IMR-90 (cell line): ENCODE measurements at regions not wholly inside any gene's neighbourhood (a gene's known extent, or its start where the extent isn't known, plus 50 kb on each side); places are given as distances from the start of the nearest gene placed in this dataset.

ENCODE experiments used
- ATAC-seq: fragments of 200-7000 bp; cut with Tn5 transposase; 2 replicates; pipeline ENCODE4 v1.9.1; 2020; ENCODE audit warnings: low read depth, mild to moderate bottlenecking, moderate library complexity
- BruUV-seq: library from RNA; stranded (reverse); fragments of 400-500 nt; replicated peaks from 2 replicates; lab custom pipeline; 2021; lab: Mats Ljungman, UMichigan
- CTCF ChIA-PET: fragments of 300-600 bp; formaldehyde crosslinking; extraction: SDS; loops from one replicate; lab custom pipeline; 2021; ENCODE audit warnings: antibody characterized with exemption; lab: Yijun Ruan, JAX
- POLR2A ChIA-PET: fragments of 300-600 bp; sonication (Branson Sonifier 250); formaldehyde crosslinking; loops from one replicate; lab custom pipeline; 2022; ENCODE audit warnings: antibody characterized with exemption; ENCODE audit not compliant: unreplicated experiment; lab: Charles Lee
- DNase-seq: peaks from one replicate; pipeline ENCODE4 v3.0.0; 2013
- H2AFZ ChIP-seq: replicated peaks from 2 replicates; pipeline ENCODE3; 2013; ENCODE audit warnings: low read length, mild to moderate bottlenecking; ENCODE audit not compliant: poor library complexity
- H2AK5ac ChIP-seq: 2 replicates; pipeline ENCODE4 v1.6.1; 2013; ENCODE audit warnings: low read depth, low read length, inconsistent platforms
- H2AK9ac ChIP-seq: replicated peaks from 2 replicates; pipeline ENCODE3; 2013; ENCODE audit warnings: mild to moderate bottlenecking, low read depth, low read length, moderate library complexity; ENCODE audit not compliant: poor library complexity
- H2BK120ac ChIP-seq: 2 replicates; pipeline ENCODE4 v1.6.1; 2013; ENCODE audit warnings: low read depth, low read length, inconsistent platforms
- H2BK15ac ChIP-seq: 3 replicates; pipeline ENCODE4 v1.6.1; 2013; ENCODE audit warnings: low read depth, low read length, inconsistent platforms
- H2BK20ac ChIP-seq: 2 replicates; pipeline ENCODE4 v1.6.1; 2013; ENCODE audit warnings: low read depth, mild to moderate bottlenecking, inconsistent platforms, low read length, moderate library complexity
- H2BK5ac ChIP-seq: 2 replicates; pipeline ENCODE4 v1.6.1; 2013; ENCODE audit warnings: mild to moderate bottlenecking, low read depth, low read length, inconsistent platforms; ENCODE audit not compliant: poor library complexity, severe bottlenecking
- H3K14ac ChIP-seq: replicated peaks from 2 replicates; pipeline ENCODE4 v1.6.1; 2013; ENCODE audit warnings: low read depth, low read length, inconsistent platforms
- H3K18ac ChIP-seq: 2 replicates; pipeline ENCODE4 v1.6.1; 2013; ENCODE audit warnings: low read depth, low read length, control low read depth
- H3K23ac ChIP-seq: 2 replicates; pipeline ENCODE4 v1.6.1; 2013; ENCODE audit warnings: low read depth, low read length, inconsistent platforms
- H3K27ac ChIP-seq: 2 replicates; pipeline ENCODE4 v1.5.1; 2013; ENCODE audit warnings: mild to moderate bottlenecking, control low read depth, low read length; ENCODE audit not compliant: insufficient read depth
- H3K27me3 ChIP-seq: 2 replicates; pipeline ENCODE4 v1.6.1; 2013; ENCODE audit warnings: low read length; ENCODE audit not compliant: control insufficient read depth, insufficient read depth
- H3K36me3 ChIP-seq: 2 replicates; pipeline ENCODE4 v1.6.1; 2013; ENCODE audit warnings: low read length, mixed read lengths; ENCODE audit not compliant: control insufficient read depth, insufficient read depth
- H3K4ac ChIP-seq: 2 replicates; pipeline ENCODE4 v1.6.1; 2013; ENCODE audit warnings: low read depth, low read length, inconsistent platforms
- H3K4me1 ChIP-seq: 2 replicates; pipeline ENCODE4 v1.6.1; 2013; ENCODE audit warnings: low read length, mixed read lengths; ENCODE audit not compliant: control insufficient read depth, insufficient read depth
- H3K4me2 ChIP-seq: 2 replicates; pipeline ENCODE4 v1.6.1; 2013; ENCODE audit warnings: low read depth, mild to moderate bottlenecking, control low read depth, low read length, moderate library complexity
- H3K4me3 ChIP-seq: 2 replicates; pipeline ENCODE4 v1.5.1; 2013; ENCODE audit warnings: low read depth, mild to moderate bottlenecking, control low read depth, low read length, moderate library complexity; ENCODE audit not compliant: insufficient read depth
- H3K56ac ChIP-seq: 2 replicates; pipeline ENCODE4 v1.6.1; 2013; ENCODE audit warnings: low read length, inconsistent platforms; ENCODE audit not compliant: insufficient read depth; ENCODE audit errors: extremely low read depth
- H3K79me1 ChIP-seq, 2 experiments: 2 replicates each; pipeline ENCODE4 v1.6.1; 2013; ENCODE audit warnings: low read length in 2 of 2, inconsistent platforms in 1 of 2, low read depth in 1 of 2
- H3K9ac ChIP-seq: 2 replicates; pipeline ENCODE4 v1.6.1; 2013; ENCODE audit warnings: low read depth, low read length, control low read depth
- H3K9me1 ChIP-seq: 2 replicates; pipeline ENCODE4 v1.6.1; 2013; ENCODE audit warnings: low read length, inconsistent platforms; ENCODE audit not compliant: insufficient read depth
- H3K9me3 ChIP-seq: 2 replicates; pipeline ENCODE4 v1.6.1; 2013; ENCODE audit warnings: low read length; ENCODE audit not compliant: control insufficient read depth, insufficient read depth
- H4K20me1 ChIP-seq: 2 replicates; pipeline ENCODE4 v1.6.1; 2013; ENCODE audit warnings: low read length, inconsistent platforms; ENCODE audit not compliant: insufficient read depth
- H4K5ac ChIP-seq: 2 replicates; pipeline ENCODE4 v1.6.1; 2013; ENCODE audit warnings: mild to moderate bottlenecking, low read depth, low read length, control low read depth
- H4K8ac ChIP-seq, 2 experiments: 2 replicates each; pipeline ENCODE4 v1.6.1; 2013; ENCODE audit warnings: low read depth in 2 of 2, low read length in 2 of 2, control low read depth in 1 of 2, inconsistent platforms in 1 of 2
- H4K91ac ChIP-seq: 2 replicates; pipeline ENCODE4 v1.6.1; 2013; ENCODE audit warnings: low read depth, low read length, inconsistent platforms; ENCODE audit not compliant: insufficient read depth
- BHLHE40 ChIP-seq: fragments of 150-350 bp; IDR thresholded peaks from 2 replicates; pipeline ENCODE4 v1.6.1; 2016; ENCODE audit warnings: mild to moderate bottlenecking, low read depth, low read length
- CEBPB ChIP-seq: IDR thresholded peaks from 2 replicates; pipeline ENCODE4 v1.6.1; 2012; ENCODE audit warnings: low read depth, low read length, improper control_type of control experiment
- FOS ChIP-seq: fragments of 150-350 bp; IDR thresholded peaks from 2 replicates; pipeline ENCODE4 v1.6.1; 2016; ENCODE audit warnings: low read depth, low read length
- MAFK ChIP-seq: IDR thresholded peaks from 2 replicates; pipeline ENCODE4 v1.6.1; 2012; ENCODE audit warnings: low read depth, low read length, improper control_type of control experiment
- MAZ ChIP-seq: IDR thresholded peaks from 2 replicates; pipeline ENCODE4 v1.6.1; 2012; ENCODE audit warnings: low read depth, mild to moderate bottlenecking, low read length, improper control_type of control experiment, moderate library complexity, borderline replicate concordance
- MXI1 ChIP-seq: IDR thresholded peaks from 2 replicates; pipeline ENCODE4 v1.6.1; 2012; ENCODE audit warnings: low read depth, mild to moderate bottlenecking, low read length, moderate library complexity, borderline replicate concordance
- NFE2L2 ChIP-seq: fragments of 150-350 bp; IDR thresholded peaks from 2 replicates; pipeline ENCODE4 v1.6.1; 2016; ENCODE audit warnings: low read depth, mild to moderate bottlenecking, low read length
- POLR2A ChIP-seq: IDR thresholded peaks from 2 replicates; pipeline ENCODE4 v1.6.1; 2012; ENCODE audit warnings: mild to moderate bottlenecking, low read depth, low read length
- RAD21 ChIP-seq: IDR thresholded peaks from 2 replicates; pipeline ENCODE4 v1.6.1; 2012; ENCODE audit warnings: low read length, improper control_type of control experiment
- RFX5 ChIP-seq: IDR thresholded peaks from 2 replicates; pipeline ENCODE4 v1.8.0; 2012; ENCODE audit warnings: low read depth, mild to moderate bottlenecking, low read length, moderate library complexity
- SMC3 ChIP-seq: fragments of 150-350 bp; IDR thresholded peaks from 2 replicates; pipeline ENCODE4 v1.6.1; 2016; ENCODE audit warnings: low read depth, mild to moderate bottlenecking, antibody characterized with exemption, low read length, moderate library complexity
- WGBS, 2 experiments: methylation state at CpG; one replicate each; pipeline versions ENCODE4 v1.1.5 to v1.1.7; 2013; ENCODE audit warnings: missing lambda C conversion rate in 2 of 2; ENCODE audit not compliant: insufficient read length in 1 of 2; ENCODE audit errors: extremely low coverage in 2 of 2; 5-methylcytosine and 5-hydroxymethylcytosine counted together
- dilution Hi-C: fragments of 300-500 bp; cut with HindIII; formaldehyde crosslinking; loops from one replicate; pipeline ENCODE4 v1.14.3; 2018; ENCODE audit warnings: low sequenced_read_pairs; ENCODE audit not compliant: unreplicated experiment
- in situ Hi-C: fragments of 300-500 bp; cut with MboI; formaldehyde crosslinking; loops from 3 replicates; pipeline ENCODE4 v1.14.3; 2019; ENCODE audit warnings: low sequenced_read_pairs, inconsistent platforms, mixed read lengths
- intact Hi-C: fragments of 100-400 bp; cut with micrococcal nuclease; formaldehyde crosslinking; loops from 2 replicates; pipeline ENCODE4 v1.10.0; 2022
- TF ChIP-seq, protein P1 (sequence below): conservative IDR thresholded peaks from 2 replicates; pipeline ENCODE4 v1.5.1; 2012; ENCODE audit warnings: mild to moderate bottlenecking, low read depth, low read length, improper control_type of control experiment
- TF ChIP-seq, protein P2 (sequence below): fragments of 150-350 bp; IDR thresholded peaks from 2 replicates; pipeline ENCODE4 v1.6.1; 2016; ENCODE audit warnings: low read depth, mild to moderate bottlenecking, low read length, moderate library complexity, borderline replicate concordance

DNA sequence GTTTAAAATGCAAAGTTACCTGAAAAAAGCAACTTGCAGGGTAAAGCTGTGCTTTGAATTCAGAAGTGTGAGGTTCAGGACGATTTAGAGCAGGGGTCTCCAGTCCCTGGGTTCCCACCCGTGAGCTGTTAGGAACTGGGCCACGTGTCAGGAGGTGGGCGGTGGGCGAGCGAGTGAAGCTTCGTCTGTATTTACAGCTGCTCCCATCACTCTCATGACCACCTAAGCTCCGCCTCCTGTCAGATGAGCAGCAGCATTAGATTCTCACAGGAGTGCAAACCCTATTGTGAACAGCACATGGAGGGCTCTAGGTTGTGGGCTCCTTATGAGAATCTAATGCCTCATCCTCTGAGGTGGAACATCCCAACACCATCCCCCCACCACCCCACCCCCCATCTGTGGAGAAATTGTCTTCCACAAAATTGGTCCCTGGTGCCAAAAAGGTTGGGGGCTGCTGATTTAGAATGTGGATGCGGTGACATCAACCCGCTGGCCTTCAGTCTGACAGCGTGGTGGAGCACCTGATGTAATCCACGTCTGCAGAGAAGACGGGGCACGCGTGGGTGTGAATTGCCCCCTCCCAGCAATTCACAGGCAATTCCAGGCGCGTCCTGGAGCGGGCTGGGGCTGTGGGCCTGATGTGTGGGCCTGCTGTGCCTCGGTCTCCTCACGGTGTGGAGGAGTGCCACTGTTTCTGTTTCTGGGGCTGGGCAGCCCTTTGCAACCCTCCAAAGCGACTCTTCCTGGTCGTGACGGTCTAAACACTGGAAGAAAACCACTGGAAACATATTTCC, 214.0 kb upstream of the SOX1 start:
- no CpG with 5 or more reads among the region's 23 CpGs for WGBS, 2 experiments
- POLR2A ChIA-PET: no interaction called here
- dilution Hi-C loops: no loop called here

More for the DNA sequence above, 214.0 kb upstream of the SOX1 start:
- intact Hi-C loops (no loop called here), in situ Hi-C loops (no loop called here)
- Histone ChIP-seq H4K8ac (no peak overlapping the region), H3K9ac (no peak overlapping the region), H3K79me1 (no peaks in the 10 kb centered on the region), H3K4me1 (no peaks in the 10 kb centered on the region), H3K9me1 (no peaks in the 10 kb centered on the region), H4K20me1 (no peaks in the 10 kb centered on the region), H3K27me3 (no peaks in the 10 kb centered on the region), H4K91ac (no peak overlapping the region), H2BK5ac (no peak overlapping the region), H3K4me2 (no peak overlapping the region), H3K18ac (no peak overlapping the region), H2BK20ac (no peak overlapping the region), H3K27ac (no peak overlapping the region), H2AK5ac (no peak overlapping the region), H3K36me3 (no peaks in the 10 kb centered on the region), H2AFZ (no peak overlapping the region), H3K4ac (no peak overlapping the region), H3K56ac (no peak overlapping the region), H2BK15ac (no peak overlapping the region), H3K23ac (no peak overlapping the region), H2AK9ac (no peak overlapping the region), H4K5ac (no peak overlapping the region), H3K14ac (no peak overlapping the region), H2BK120ac (no peak overlapping the region), H3K4me3 (no peak overlapping the region), H3K9me3 (peaks cover 46% of the 10 kb centered on the region)
- no peak for ATAC-seq
- no TSS peak for BruUV-seq
- CTCF ChIA-PET: no interaction called here
- no peak for TF ChIP-seq RAD21
- TF ChIP-seq MXI1: no peak
- TF ChIP-seq POLR2A: no peak
- no peak for TF ChIP-seq SMC3
- TF ChIP-seq, protein P1, sequence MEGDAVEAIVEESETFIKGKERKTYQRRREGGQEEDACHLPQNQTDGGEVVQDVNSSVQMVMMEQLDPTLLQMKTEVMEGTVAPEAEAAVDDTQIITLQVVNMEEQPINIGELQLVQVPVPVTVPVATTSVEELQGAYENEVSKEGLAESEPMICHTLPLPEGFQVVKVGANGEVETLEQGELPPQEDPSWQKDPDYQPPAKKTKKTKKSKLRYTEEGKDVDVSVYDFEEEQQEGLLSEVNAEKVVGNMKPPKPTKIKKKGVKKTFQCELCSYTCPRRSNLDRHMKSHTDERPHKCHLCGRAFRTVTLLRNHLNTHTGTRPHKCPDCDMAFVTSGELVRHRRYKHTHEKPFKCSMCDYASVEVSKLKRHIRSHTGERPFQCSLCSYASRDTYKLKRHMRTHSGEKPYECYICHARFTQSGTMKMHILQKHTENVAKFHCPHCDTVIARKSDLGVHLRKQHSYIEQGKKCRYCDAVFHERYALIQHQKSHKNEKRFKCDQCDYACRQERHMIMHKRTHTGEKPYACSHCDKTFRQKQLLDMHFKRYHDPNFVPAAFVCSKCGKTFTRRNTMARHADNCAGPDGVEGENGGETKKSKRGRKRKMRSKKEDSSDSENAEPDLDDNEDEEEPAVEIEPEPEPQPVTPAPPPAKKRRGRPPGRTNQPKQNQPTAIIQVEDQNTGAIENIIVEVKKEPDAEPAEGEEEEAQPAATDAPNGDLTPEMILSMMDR: no peak
- no peak for TF ChIP-seq MAFK
- no peak for TF ChIP-seq RFX5
- TF ChIP-seq FOS: no peak
- TF ChIP-seq BHLHE40: no peak
- TF ChIP-seq CEBPB: no peak
- no peak for TF ChIP-seq MAZ
- TF ChIP-seq, protein P2, sequence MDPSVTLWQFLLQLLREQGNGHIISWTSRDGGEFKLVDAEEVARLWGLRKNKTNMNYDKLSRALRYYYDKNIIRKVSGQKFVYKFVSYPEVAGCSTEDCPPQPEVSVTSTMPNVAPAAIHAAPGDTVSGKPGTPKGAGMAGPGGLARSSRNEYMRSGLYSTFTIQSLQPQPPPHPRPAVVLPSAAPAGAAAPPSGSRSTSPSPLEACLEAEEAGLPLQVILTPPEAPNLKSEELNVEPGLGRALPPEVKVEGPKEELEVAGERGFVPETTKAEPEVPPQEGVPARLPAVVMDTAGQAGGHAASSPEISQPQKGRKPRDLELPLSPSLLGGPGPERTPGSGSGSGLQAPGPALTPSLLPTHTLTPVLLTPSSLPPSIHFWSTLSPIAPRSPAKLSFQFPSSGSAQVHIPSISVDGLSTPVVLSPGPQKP: no peak
- TF ChIP-seq NFE2L2: no peak
- no peak for DNase-seq
